Testis (tissue), 2 donors: ENCODE measurements at regions not wholly inside any gene's neighbourhood (a gene's known extent, or its start where the extent isn't known, plus 50 kb on each side); places are given as distances from the start of the nearest gene placed in this dataset.

Experiments used
- DNase-seq: peaks from one replicate; pipeline ENCODE4 v3.0.0-alpha.2; 2019
- H3K27ac ChIP-seq, 2 donors: fragments of 200-600 bp; sonication (generic); one replicate each; pipeline ENCODE4 v1.5.1; 2019
- H3K27me3 ChIP-seq: fragments of 200-600 bp; sonication (generic); one replicate; pipeline ENCODE4 v1.5.1; 2019
- H3K36me3 ChIP-seq: fragments of 200-600 bp; sonication (generic); one replicate; pipeline ENCODE4 v1.5.1; 2017; ENCODE audit warnings: low read depth; ENCODE audit errors: missing control alignments
- H3K4me1 ChIP-seq: fragments of 200-600 bp; sonication (generic); one replicate; pipeline ENCODE4 v1.5.1; 2019
- H3K4me3 ChIP-seq, 2 donors: fragments of 200-600 bp; sonication (generic); one replicate each; pipeline ENCODE4 v1.5.1; 2017 to 2019
- H3K9me3 ChIP-seq: fragments of 200-600 bp; sonication (generic); one replicate; pipeline ENCODE4 v1.5.1; 2017
- POLR2A ChIP-seq: fragments of 450-650 bp; IDR thresholded peaks from one replicate; pipeline ENCODE4 v1.6.1; 2017; ENCODE audit warnings: antibody characterized with exemption, mild to moderate bottlenecking, moderate library complexity
- WGBS, 2 donors: methylation state at CpG; one replicate each; pipeline ENCODE4 v1.1.5; 2018; 5-methylcytosine and 5-hydroxymethylcytosine counted together
- intact Hi-C: fragments of 100-400 bp; cut with DNase I; formaldehyde crosslinking; loops from one replicate; pipeline ENCODE4 v1.15.1; 2023; ENCODE audit warnings: low total_unique reads
- TF ChIP-seq, protein P1 (sequence below), 3 experiments: fragments of 450-650 bp in 2 of 3; fragments of 200-600 bp in 1 of 3; sonication (generic) in 1 of 3; IDR thresholded peaks; one replicate each; pipeline ENCODE4 v1.5.1; 2016 to 2019; ENCODE audit warnings: antibody characterized with exemption in 3 of 3, mild to moderate bottlenecking in 2 of 3, moderate library complexity in 1 of 3

DNA sequence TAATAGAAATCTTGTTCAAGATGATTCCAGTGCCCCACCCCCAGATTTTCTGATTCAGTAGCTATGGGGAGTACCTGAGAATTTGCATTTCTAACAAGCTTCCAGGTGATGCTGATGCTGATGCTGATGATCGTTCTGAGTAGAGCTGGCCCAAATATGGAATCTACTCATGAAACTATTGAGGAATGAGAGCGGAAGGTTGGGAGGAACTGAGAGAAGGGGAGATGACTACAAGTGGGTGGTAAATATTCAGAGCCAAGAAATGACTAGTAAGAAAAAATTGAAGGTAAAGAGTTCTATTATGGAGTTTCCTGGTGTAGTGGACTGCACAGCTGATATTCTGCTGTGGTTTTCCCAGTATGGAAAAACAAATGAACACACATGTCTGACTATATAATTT is 235.4 kb upstream of the FN1 start:
- DNase-seq = no peak
- no peak for TF ChIP-seq POLR2A
- TF ChIP-seq, protein P1, sequence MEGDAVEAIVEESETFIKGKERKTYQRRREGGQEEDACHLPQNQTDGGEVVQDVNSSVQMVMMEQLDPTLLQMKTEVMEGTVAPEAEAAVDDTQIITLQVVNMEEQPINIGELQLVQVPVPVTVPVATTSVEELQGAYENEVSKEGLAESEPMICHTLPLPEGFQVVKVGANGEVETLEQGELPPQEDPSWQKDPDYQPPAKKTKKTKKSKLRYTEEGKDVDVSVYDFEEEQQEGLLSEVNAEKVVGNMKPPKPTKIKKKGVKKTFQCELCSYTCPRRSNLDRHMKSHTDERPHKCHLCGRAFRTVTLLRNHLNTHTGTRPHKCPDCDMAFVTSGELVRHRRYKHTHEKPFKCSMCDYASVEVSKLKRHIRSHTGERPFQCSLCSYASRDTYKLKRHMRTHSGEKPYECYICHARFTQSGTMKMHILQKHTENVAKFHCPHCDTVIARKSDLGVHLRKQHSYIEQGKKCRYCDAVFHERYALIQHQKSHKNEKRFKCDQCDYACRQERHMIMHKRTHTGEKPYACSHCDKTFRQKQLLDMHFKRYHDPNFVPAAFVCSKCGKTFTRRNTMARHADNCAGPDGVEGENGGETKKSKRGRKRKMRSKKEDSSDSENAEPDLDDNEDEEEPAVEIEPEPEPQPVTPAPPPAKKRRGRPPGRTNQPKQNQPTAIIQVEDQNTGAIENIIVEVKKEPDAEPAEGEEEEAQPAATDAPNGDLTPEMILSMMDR (IDR thresholded peaks at IDR 0.05) = no peak
- intact Hi-C loops = no loop called here
- Histone ChIP-seq H3K27ac (no peak overlapping the region), H3K9me3 (no peaks in the 10 kb centered on the region), H3K4me1 (no peaks in the 10 kb centered on the region), H3K4me3 (no peak overlapping the region), H3K27me3 (no peaks in the 10 kb centered on the region), H3K36me3 (no peaks in the 10 kb centered on the region)
- 87 to 94% methylated on average over 2 of the region's 2 CpGs for WGBS, 2 donors

DNA sequence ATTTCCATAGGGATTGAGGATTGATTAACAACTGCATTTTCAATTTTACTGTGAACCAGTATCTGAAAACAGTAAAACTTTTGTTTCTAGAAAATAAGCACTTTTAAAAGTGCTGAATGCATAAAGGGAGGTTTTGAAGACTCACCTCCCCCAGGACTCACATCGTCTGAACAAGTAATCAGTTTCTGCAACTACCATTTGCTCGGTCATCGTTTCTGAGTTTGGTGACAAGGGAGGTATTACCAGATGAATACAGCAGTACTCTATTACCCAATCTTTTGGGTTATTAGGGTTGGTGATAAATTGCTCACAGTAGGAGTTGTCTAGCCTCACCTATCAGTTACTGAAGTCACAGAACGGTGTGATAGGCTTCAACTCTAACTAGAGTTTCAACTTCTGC is 234.5 kb upstream of the FN1 start:
- H3K4me1 ChIP-seq = no peaks in the 10 kb centered on the region
- DNase-seq = no peak
- TF ChIP-seq, protein P1 (IDR thresholded peaks at IDR 0.05) = no peak
- no peak for TF ChIP-seq POLR2A
- H3K27me3 ChIP-seq = no peaks in the 10 kb centered on the region
- no peaks in the 10 kb centered on the region for H3K9me3 ChIP-seq
- no peak overlapping the region for H3K4me3 ChIP-seq
- no peaks in the 10 kb centered on the region for H3K36me3 ChIP-seq
- no peak overlapping the region for H3K27ac ChIP-seq
- intact Hi-C loops = no loop called here
- 83 to 88% methylated on average over 4 of the region's 4 CpGs for WGBS, 2 donors

DNA sequence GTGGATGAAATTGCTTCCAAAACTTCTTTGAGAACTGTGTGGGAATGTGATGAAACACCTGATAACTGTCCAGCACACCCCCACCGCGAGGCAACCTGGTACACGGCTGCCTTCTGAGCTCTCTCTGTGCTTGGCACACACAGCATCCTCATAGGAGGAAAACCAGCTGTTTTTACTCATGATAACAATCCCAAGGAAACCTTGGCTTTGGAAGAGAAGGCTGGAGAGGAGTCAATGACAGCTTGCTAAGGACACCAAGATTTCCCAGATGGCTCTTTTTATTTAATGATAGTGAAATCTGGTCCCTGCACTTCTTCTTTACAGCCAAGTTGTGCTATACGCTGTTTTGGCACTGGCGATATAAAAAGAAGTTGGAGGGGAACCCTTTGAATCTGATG is 232.5 kb upstream of the FN1 start:
- H3K4me1 ChIP-seq = no peaks in the 10 kb centered on the region
- no peak for TF ChIP-seq POLR2A
- TF ChIP-seq, protein P1 (IDR thresholded peaks at IDR 0.05) = no peak
- no peaks in the 10 kb centered on the region for H3K9me3 ChIP-seq
- no peak overlapping the region for H3K27ac ChIP-seq
- intact Hi-C loops = no loop called here
- WGBS, 2 donors = 48 to 51% methylated on average over 5 of the region's 5 CpGs
- H3K27me3 ChIP-seq = no peaks in the 10 kb centered on the region
- H3K36me3 ChIP-seq = no peaks in the 10 kb centered on the region
- H3K4me3 ChIP-seq = no peak overlapping the region
- DNase-seq = no peak

DNA sequence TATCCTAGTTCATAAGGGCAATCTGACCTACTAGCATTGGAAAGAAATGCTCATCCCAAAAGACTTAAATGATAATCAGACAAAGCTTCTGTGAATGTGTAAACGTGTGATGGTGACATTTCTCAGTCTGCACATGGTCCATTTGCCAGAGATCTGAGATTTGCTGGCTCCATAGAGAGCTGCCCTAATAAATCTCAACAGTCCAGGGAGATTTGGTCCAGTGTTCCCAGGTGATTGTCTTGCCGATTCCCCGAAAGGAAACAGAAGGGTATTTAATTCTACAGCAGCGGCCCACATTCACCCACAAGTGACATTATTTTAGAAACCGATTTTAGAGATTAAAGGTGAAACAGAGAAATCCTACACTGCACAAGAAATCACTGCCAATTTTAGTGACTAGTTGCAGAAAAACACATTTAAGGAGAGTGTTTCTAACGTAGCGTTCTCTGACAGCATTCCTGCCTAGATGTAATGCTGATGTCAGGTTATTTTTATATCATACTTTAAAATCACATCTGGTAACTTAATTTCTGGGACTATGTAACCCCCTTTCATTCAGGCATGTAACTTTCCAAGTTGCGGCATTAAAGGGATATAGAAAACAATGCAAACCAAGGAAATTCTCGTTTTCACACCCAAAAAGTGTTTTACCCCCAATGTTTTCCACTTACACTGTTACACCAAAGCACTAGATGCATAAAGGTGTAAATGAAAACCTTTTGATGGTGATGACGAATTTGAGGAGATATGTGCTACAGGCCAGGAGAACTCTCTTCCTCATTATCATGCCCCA is 231.9 kb upstream of the FN1 start:
- no peak for DNase-seq
- Histone ChIP-seq H3K4me1 (no peaks in the 10 kb centered on the region), H3K27ac (no peak overlapping the region), H3K9me3 (no peaks in the 10 kb centered on the region), H3K36me3 (no peaks in the 10 kb centered on the region), H3K27me3 (no peaks in the 10 kb centered on the region), H3K4me3 (no peak overlapping the region)
- 53 to 59% methylated on average over 10 of the region's 10 CpGs for WGBS, 2 donors
- intact Hi-C loops = no loop called here
- TF ChIP-seq POLR2A = no peak
- TF ChIP-seq, protein P1 (IDR thresholded peaks at IDR 0.05) = no peak
